A673 (cell line): ENCODE measurements at regions not wholly inside any gene's neighbourhood (a gene's known extent, or its start where the extent isn't known, plus 50 kb on each side); places are given as distances from the start of the nearest gene placed in this dataset.

Source experiments
- BruUV-seq: library from RNA; stranded (reverse); fragments of 400-500 nt; replicated peaks from 2 replicates; lab custom pipeline; 2021; lab: Mats Ljungman, UMichigan
- CTCF ChIA-PET: fragments of 300-600 bp; sonication (Branson Sonifier 250); formaldehyde crosslinking; loops from one replicate; lab custom pipeline; 2022; ENCODE audit warnings: antibody characterized with exemption; lab: Charles Lee
- POLR2A ChIA-PET: fragments of 300-600 bp; sonication (Branson Sonifier 250); formaldehyde crosslinking; loops from one replicate; lab custom pipeline; 2022; ENCODE audit warnings: antibody characterized with exemption; ENCODE audit not compliant: low non-redundant PET; lab: Charles Lee
- DNase-seq: peaks from one replicate; pipeline ENCODE4 v3.0.0-alpha.2; 2015; ENCODE audit warnings: low spot score
- H3K27ac ChIP-seq: fragments of 200-600 bp; sonication (generic); 2 replicates; pipeline ENCODE4 v1.5.1; 2016; ENCODE audit warnings: mixed run types, low read depth, mild to moderate bottlenecking, mixed read lengths, antibody characterized with exemption, low read length; ENCODE audit not compliant: poor library complexity, severe bottlenecking
- H3K27me3 ChIP-seq: fragments of 200-600 bp; sonication (generic); replicated peaks from 2 replicates; pipeline ENCODE4 v1.6.1; 2017; ENCODE audit warnings: mixed run types, low read depth, mild to moderate bottlenecking, mixed read lengths, antibody characterized with exemption, low read length; ENCODE audit not compliant: insufficient read depth, poor library complexity
- H3K36me3 ChIP-seq: fragments of 200-600 bp; sonication (generic); 2 replicates; pipeline ENCODE4 v1.6.1; 2016; ENCODE audit warnings: mixed run types, mild to moderate bottlenecking, mixed read lengths, antibody characterized with exemption, low read length; ENCODE audit not compliant: insufficient read depth, poor library complexity, severe bottlenecking
- H3K4me1 ChIP-seq: fragments of 200-600 bp; sonication (generic); 2 replicates; pipeline ENCODE4 v1.6.1; 2017; ENCODE audit warnings: mixed run types, mild to moderate bottlenecking, mixed read lengths, antibody characterized with exemption, low read length; ENCODE audit not compliant: insufficient read depth, poor library complexity, severe bottlenecking
- H3K4me3 ChIP-seq: fragments of 200-600 bp; sonication (generic); 2 replicates; pipeline ENCODE4 v1.5.1; 2016; ENCODE audit warnings: low read depth, mixed run types, mild to moderate bottlenecking, mixed read lengths, low read length; ENCODE audit not compliant: poor library complexity, severe bottlenecking
- H3K9me3 ChIP-seq: fragments of 200-600 bp; sonication (generic); 2 replicates; pipeline ENCODE4 v1.6.1; 2016; ENCODE audit warnings: mixed run types, low read depth, mild to moderate bottlenecking, mixed read lengths, antibody characterized with exemption, low read length; ENCODE audit not compliant: poor library complexity, severe bottlenecking
- EZH2 ChIP-seq: fragments of 200-600 bp; sonication (generic); IDR thresholded peaks from 2 replicates; pipeline ENCODE4 v1.6.1; 2017; ENCODE audit warnings: borderline replicate concordance, low read depth, mild to moderate bottlenecking, mixed read lengths, antibody characterized with exemption, low read length; ENCODE audit not compliant: poor library complexity, severe bottlenecking
- intact Hi-C: fragments of 100-400 bp; cut with micrococcal nuclease; formaldehyde crosslinking; loops from one replicate; pipeline ENCODE4 v1.10.0; 2022; ENCODE audit not compliant: unreplicated experiment
- TF ChIP-seq, protein P1 (sequence below): fragments of 300-800, 200-600 bp; sonication (generic); conservative IDR thresholded peaks from 2 replicates; pipeline ENCODE4 v1.5.1; 2017; ENCODE audit warnings: low read depth, mild to moderate bottlenecking, antibody characterized with exemption, low read length, moderate library complexity, mixed read lengths

DNA sequence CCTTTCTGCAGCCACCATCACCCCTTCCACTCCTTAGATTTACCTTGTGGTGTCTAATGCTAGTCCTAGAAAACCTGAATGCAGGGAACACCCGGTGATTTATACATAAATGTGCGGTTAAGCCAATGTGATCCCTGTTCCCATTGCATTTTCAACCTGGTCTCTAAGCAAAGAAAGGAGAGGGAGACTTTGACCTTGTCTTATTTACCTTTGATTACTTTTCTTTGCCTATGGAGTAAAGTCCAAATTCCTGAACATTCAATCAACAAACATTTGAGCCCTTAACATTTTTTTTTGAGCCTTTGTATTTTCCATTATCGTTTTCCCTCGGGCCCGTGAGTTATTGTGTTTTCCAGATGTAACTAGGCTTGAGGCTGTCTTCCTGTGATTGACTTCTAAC, 233.9 kb downstream of the ZNF248 start:
- POLR2A ChIA-PET: no interaction called here
- TF ChIP-seq EZH2: no peak
- TF ChIP-seq, protein P1, sequence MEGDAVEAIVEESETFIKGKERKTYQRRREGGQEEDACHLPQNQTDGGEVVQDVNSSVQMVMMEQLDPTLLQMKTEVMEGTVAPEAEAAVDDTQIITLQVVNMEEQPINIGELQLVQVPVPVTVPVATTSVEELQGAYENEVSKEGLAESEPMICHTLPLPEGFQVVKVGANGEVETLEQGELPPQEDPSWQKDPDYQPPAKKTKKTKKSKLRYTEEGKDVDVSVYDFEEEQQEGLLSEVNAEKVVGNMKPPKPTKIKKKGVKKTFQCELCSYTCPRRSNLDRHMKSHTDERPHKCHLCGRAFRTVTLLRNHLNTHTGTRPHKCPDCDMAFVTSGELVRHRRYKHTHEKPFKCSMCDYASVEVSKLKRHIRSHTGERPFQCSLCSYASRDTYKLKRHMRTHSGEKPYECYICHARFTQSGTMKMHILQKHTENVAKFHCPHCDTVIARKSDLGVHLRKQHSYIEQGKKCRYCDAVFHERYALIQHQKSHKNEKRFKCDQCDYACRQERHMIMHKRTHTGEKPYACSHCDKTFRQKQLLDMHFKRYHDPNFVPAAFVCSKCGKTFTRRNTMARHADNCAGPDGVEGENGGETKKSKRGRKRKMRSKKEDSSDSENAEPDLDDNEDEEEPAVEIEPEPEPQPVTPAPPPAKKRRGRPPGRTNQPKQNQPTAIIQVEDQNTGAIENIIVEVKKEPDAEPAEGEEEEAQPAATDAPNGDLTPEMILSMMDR: no peak
- CTCF ChIA-PET: no interaction called here

DNA sequence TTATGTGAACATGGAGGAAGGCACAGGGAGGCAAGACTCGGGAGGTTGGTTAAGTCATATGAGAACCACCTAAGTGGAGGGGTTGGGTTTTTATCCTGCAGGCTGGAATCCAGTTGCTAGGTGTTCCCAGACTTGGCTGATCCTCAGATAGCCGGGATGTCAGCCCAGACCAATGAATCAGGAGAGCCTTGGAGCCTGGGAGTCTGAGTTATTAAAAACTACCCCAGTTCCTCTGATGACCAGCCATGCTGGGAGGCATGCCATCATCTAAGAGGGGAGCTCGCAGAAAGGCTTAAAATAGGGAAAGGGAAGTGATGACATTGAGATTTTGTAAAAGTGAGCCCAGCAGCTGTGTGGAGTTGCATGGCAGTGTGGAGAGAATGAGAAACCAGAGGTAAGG, 238.1 kb downstream of the ZNF248 start:
- intact Hi-C loops: no loop called here
- no TSS peak for BruUV-seq
- CTCF ChIA-PET: no interaction called here
- H3K4me3 ChIP-seq: no peak overlapping the region
- no peaks in the 10 kb centered on the region for H3K27me3 ChIP-seq
- no peak for DNase-seq
- TF ChIP-seq, protein P1: no peak
- TF ChIP-seq EZH2: no peak
- no peak overlapping the region for H3K27ac ChIP-seq
- no peaks in the 10 kb centered on the region for H3K4me1 ChIP-seq
- POLR2A ChIA-PET: no interaction called here
- no peaks in the 10 kb centered on the region for H3K36me3 ChIP-seq
- peaks cover 18% of the 10 kb centered on the region for H3K9me3 ChIP-seq

More for the DNA sequence above, 233.9 kb downstream of the ZNF248 start:
- intact Hi-C loops: no loop called here
- Histone ChIP-seq H3K27ac (no peak overlapping the region), H3K9me3 (peaks cover 16% of the 10 kb centered on the region), H3K4me1 (no peaks in the 10 kb centered on the region), H3K4me3 (no peak overlapping the region), H3K27me3 (no peaks in the 10 kb centered on the region), H3K36me3 (no peaks in the 10 kb centered on the region)
- DNase-seq: no peak
- no TSS peak for BruUV-seq

DNA sequence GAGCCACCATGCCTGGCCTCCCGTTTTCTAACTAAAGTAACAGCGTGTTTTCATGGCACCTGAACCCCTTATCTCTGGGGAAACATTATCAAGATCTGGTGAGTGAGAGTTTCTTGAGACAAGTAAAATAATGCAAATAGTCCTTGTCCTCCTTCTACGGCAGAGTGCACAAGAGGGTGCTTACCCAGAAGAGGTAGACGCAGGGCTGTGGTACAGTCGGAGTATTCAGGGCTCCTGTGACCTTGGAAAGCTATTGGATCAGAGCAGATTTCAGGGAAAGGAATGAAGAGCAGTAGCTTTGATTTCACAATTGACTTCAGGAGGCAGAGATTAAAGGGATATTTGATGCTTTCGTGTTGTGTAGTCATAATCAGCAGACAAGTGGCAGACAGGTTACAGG, 269.1 kb downstream of the ZNF248 start:
- BruUV-seq: no TSS peak
- Histone ChIP-seq H3K36me3 (no peaks in the 10 kb centered on the region), H3K9me3 (peaks cover 14% of the 10 kb centered on the region), H3K4me1 (no peaks in the 10 kb centered on the region), H3K4me3 (no peak overlapping the region), H3K27ac (no peak overlapping the region), H3K27me3 (no peaks in the 10 kb centered on the region)
- TF ChIP-seq, protein P1: no peak
- TF ChIP-seq EZH2: no peak
- intact Hi-C loops: no loop called here
- POLR2A ChIA-PET: no interaction called here
- CTCF ChIA-PET: no interaction called here
- DNase-seq: no peak
